GM10266 (cell line): ENCODE measurements at regions not wholly inside any gene's neighbourhood (a gene's known extent, or its start where the extent isn't known, plus 50 kb on each side); places are given as distances from the start of the nearest gene placed in this dataset.

Source experiments
- DNase-seq: peaks from one replicate; pipeline ENCODE4 v3.0.0; 2012; ENCODE audit errors: extremely low spot score
- TF ChIP-seq, protein P1 (sequence below): IDR thresholded peaks from 2 replicates; pipeline ENCODE4 v1.5.1; 2012; ENCODE audit warnings: mild to moderate bottlenecking, low read depth; ENCODE audit not compliant: control insufficient read depth, insufficient read depth; ENCODE audit errors: missing control alignments

DNA sequence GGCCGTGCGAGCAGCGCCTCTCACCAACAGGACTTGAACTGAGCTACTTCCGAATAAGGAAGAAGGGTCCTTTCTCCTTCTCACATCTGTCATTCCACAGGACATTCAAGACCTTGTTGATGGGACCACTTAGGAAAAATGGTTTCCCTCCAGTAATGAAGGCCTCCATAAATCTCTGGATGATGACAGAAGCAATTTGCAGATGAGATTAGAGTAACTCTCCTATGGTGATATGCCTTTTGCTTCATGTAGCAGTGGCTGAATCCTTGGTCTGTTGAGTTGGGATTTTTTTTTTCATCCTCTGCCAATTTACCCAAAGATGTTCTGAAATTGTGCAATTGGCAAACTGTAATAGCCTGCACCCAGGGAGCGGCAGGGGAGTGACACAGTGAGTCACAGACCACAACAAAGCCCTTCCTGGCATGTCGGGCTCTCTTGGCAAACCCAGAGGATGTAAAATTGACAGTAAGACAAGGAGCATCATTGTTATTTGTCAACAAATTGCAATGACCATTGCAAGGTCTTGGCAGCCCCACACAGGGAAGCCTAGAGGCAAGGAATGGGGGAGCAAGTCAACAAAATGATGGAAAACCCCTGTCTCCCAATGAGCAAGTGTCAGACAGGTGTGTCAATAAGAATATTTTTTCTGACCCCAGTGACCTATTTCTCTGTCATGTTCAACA lies 275.9 kb downstream of the ACTL7B start:
- DNase-seq, result no peak
- TF ChIP-seq, protein P1, sequence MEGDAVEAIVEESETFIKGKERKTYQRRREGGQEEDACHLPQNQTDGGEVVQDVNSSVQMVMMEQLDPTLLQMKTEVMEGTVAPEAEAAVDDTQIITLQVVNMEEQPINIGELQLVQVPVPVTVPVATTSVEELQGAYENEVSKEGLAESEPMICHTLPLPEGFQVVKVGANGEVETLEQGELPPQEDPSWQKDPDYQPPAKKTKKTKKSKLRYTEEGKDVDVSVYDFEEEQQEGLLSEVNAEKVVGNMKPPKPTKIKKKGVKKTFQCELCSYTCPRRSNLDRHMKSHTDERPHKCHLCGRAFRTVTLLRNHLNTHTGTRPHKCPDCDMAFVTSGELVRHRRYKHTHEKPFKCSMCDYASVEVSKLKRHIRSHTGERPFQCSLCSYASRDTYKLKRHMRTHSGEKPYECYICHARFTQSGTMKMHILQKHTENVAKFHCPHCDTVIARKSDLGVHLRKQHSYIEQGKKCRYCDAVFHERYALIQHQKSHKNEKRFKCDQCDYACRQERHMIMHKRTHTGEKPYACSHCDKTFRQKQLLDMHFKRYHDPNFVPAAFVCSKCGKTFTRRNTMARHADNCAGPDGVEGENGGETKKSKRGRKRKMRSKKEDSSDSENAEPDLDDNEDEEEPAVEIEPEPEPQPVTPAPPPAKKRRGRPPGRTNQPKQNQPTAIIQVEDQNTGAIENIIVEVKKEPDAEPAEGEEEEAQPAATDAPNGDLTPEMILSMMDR, result no peak

DNA sequence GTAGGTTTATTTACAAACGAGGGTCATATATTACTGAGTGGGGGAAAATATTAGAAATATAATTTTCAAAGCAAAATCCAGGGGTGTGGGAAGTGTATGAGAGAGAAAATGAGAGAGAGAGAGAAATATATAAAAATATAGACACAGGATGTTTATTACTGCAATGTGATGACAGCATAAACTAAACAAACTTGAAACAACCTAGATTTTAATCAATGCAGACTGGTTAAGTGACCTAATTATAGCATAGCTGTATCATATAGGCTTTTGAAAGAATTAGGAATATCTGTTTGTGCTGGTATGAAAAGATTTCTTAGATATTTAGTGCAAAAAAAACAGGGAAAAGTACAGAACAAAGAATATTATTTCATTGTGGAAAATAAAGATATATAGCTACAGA lies 280.5 kb downstream of the ACTL7B start:
- DNase-seq, result no peak
- TF ChIP-seq, protein P1, result no peak

DNA sequence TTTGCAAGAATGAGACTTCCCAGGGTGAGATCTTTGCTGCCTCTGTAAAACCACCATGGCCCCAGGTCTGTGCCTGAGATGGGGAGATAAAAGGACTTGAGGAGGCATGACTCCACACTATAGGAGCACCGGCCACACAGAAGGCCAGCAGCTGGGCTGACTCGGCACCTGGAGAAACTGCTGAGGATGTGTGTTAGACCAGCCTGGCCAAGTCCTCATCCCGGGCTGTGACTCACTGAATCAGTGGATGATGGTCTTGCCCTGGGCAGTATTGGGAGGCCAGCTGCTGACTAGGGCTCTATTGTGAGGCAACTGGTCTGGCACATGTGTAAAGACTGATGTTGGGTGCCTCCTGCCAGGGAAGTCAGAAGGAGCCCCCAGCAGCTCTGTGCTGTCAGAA lies 286.2 kb downstream of the ACTL7B start:
- DNase-seq, result no peak
- TF ChIP-seq, protein P1, result no peak

DNA sequence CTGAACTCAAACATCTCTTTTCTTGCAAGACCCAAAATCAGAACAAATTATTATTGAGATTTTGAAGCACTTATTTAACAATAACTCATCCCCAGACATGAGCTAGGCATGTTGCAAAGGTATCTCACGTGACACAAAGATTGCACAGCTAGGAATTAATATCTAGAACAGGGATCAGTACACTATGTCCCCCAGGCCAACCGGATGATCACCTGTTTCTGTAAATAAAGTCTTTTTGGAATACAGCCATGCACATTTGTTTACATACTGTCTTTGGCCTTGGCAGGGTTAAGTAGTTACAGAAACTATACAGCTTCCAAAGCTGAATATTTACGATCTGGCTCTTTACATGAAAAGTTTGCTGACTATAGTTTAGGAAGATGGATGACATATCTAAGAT lies 287.7 kb downstream of the ACTL7B start:
- no peak for DNase-seq

DNA sequence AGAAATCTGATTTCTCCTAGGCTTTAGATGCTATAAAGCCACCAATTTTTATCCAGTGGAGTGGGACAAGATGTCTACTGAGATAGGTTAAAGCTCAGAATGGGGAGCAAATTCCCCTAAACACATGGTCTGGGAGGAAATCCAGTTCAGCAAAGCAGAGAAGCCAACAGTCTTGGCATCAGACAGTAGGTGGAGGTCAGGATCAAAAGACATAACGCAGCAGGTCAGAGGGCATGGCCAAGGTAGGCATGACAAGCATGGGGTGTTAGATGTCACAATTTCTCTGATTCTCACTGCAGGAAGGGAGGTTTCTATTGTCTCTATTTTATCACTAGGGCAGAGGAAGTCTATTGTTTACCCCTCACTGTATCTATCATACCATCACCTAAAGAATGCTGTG lies 288.2 kb downstream of the ACTL7B start:
- TF ChIP-seq, protein P1, result no peak
- DNase-seq, result no peak

More for the DNA sequence above, 287.7 kb downstream of the ACTL7B start:
- TF ChIP-seq, protein P1, result no peak

DNA sequence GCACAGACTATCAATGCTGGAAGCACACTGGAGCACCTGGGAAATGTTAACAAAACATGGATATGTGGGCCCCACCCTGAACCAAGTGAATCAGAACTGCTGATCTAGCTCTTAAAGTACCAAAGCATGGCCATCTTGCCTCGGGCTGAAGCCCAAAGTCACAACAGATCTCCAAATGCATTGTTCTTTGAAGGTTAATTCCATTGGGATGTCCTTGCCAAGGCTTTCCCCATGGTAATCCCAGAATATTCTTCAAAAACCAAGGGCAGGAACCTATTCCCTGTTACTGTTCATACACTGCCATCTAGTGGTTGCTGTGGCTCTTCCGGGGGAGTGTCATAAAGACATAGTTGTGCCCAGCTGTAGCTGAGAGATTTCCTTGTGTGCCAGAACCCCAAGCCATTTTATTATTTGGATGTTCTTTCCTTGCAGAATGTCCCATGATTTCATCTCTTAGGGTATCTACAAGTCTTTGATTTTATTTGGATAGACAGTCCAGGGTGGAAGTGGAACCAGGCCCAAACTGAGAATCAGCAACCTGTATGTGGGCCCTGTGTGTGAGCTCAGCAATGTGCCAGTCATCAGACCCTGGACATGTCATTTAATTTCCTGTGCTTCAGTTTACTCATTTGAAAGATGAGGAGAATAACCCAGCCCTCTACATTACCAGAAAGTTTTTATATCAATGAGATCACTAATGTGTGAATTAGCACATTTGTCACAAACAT lies 290.0 kb downstream of the ACTL7B start:
- TF ChIP-seq, protein P1, result peak; percentile 77
- peak; percentile 54 for DNase-seq

DNA sequence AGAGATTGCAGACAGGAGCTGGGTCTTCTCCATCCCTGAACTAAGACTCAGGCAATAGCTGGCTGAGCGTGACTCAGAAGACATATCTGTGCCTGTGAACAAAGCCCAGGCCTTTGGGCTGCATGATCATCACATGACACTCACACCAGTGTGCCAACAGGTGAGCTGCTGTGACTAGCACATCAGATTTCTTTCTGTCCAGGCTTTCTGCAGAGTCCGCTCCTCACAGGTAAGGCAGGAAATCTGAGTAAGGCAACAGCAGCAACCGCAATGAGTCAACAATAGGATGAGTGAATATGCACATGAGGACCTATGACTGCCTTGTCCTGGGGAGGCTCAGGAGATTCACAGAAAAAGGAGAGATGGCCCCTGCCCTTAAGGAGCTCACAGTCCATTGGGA lies 293.6 kb downstream of the ACTL7B start:
- DNase-seq, result no peak
- TF ChIP-seq, protein P1, result no peak
